ENCODE measurements at regions not wholly inside any gene's neighbourhood (a gene's known extent, or its start where the extent isn't known, plus 50 kb on each side); places are given as distances from the start of the nearest gene placed in this dataset.

GRCh38 chr5:104048231-104048630 is 485.6 kb upstream of the NUDT12 start:
- TF ChIP-seq REST (IDR thresholded peaks at IDR 0.05; ENCODE audit: insufficient read depth in 1 of 2, low read depth in 2 of 2, low read length in 2 of 2), result no peak
- no peak for TF ChIP-seq FOXP2 (optimal IDR thresholded peaks at IDR 0.05; ENCODE audit: borderline replicate concordance, extremely low read depth, extremely low read length, insufficient read depth)
- TF ChIP-seq TAF1 (IDR thresholded peaks at IDR 0.05; ENCODE audit: borderline replicate concordance, insufficient read depth, low read length), result no peak
- TF ChIP-seq POLR2AphosphoS5 (IDR thresholded peaks at IDR 0.05; ENCODE audit: low read depth, low read length), result no peak
- TF ChIP-seq SIN3A (IDR thresholded peaks at IDR 0.05; ENCODE audit: borderline replicate concordance, insufficient read depth, low read length), result no peak

- TF ChIP-seq FOXP2 (optimal IDR thresholded peaks at IDR 0.05; ENCODE audit: borderline replicate concordance, extremely low read depth, extremely low read length, insufficient read depth) (no peak), REST (IDR thresholded peaks at IDR 0.05; ENCODE audit: insufficient read depth in 1 of 2, low read depth in 2 of 2, low read length in 2 of 2) (no peak), POLR2AphosphoS5 (IDR thresholded peaks at IDR 0.05; ENCODE audit: low read depth, low read length) (no peak), TAF1 (IDR thresholded peaks at IDR 0.05; ENCODE audit: borderline replicate concordance, insufficient read depth, low read length) (no peak), SIN3A (IDR thresholded peaks at IDR 0.05; ENCODE audit: borderline replicate concordance, insufficient read depth, low read length) (no peak)
These were observed 483.4 kb upstream of the NUDT12 start for GRCh38 chr5:104045987-104046386.

- TF ChIP-seq POLR2AphosphoS5 (IDR thresholded peaks at IDR 0.05; ENCODE audit: low read depth, low read length) (no peak), TAF1 (IDR thresholded peaks at IDR 0.05; ENCODE audit: borderline replicate concordance, insufficient read depth, low read length) (no peak), REST (IDR thresholded peaks at IDR 0.05; ENCODE audit: insufficient read depth in 1 of 2, low read depth in 2 of 2, low read length in 2 of 2) (no peak), SIN3A (IDR thresholded peaks at IDR 0.05; ENCODE audit: borderline replicate concordance, insufficient read depth, low read length) (no peak)
These were observed 461.9 kb upstream of the NUDT12 start for GRCh38 chr5:104024538-104024937.

- no peak for TF ChIP-seq REST (IDR thresholded peaks at IDR 0.05; ENCODE audit: insufficient read depth in 1 of 2, low read depth in 2 of 2, low read length in 2 of 2)
- TF ChIP-seq FOXP2 (optimal IDR thresholded peaks at IDR 0.05; ENCODE audit: borderline replicate concordance, extremely low read depth, extremely low read length, insufficient read depth), result no peak
- no peak for TF ChIP-seq POLR2AphosphoS5 (IDR thresholded peaks at IDR 0.05; ENCODE audit: low read depth, low read length)
- no peak for TF ChIP-seq SIN3A (IDR thresholded peaks at IDR 0.05; ENCODE audit: borderline replicate concordance, insufficient read depth, low read length)
- no peak for TF ChIP-seq TAF1 (IDR thresholded peaks at IDR 0.05; ENCODE audit: borderline replicate concordance, insufficient read depth, low read length)
These were observed 461.1 kb upstream of the NUDT12 start for GRCh38 chr5:104023739-104024138.

GRCh38 chr5:104019956-104020355 is 457.4 kb upstream of the NUDT12 start:
- TF ChIP-seq REST (IDR thresholded peaks at IDR 0.05; ENCODE audit: insufficient read depth in 1 of 2, low read depth in 2 of 2, low read length in 2 of 2) (no peak), POLR2AphosphoS5 (IDR thresholded peaks at IDR 0.05; ENCODE audit: low read depth, low read length) (no peak), FOXP2 (optimal IDR thresholded peaks at IDR 0.05; ENCODE audit: borderline replicate concordance, extremely low read depth, extremely low read length, insufficient read depth) (no peak), TAF1 (IDR thresholded peaks at IDR 0.05; ENCODE audit: borderline replicate concordance, insufficient read depth, low read length) (no peak), SIN3A (IDR thresholded peaks at IDR 0.05; ENCODE audit: borderline replicate concordance, insufficient read depth, low read length) (no peak)

All from PFSK-1 (cell line).